NCI-H82 treated with DMSO at 0.1 percent for 48 hours (cell line): ENCODE measurements at regions not wholly inside any gene's neighbourhood (a gene's known extent, or its start where the extent isn't known, plus 50 kb on each side); places are given as distances from the start of the nearest gene placed in this dataset.

ENCODE experiments used
- DNase-seq: peaks from one replicate; lab custom pipeline; 2025; ENCODE audit not compliant: unreplicated experiment; lab: John Stamatoyannopoulos, UW

- no peak for DNase-seq
These were observed 172.6 kb upstream of the RAI14 start for GRCh38 chr5:34483442-34484033.

GRCh38 chr5:34484216-34484920, 171.8 kb upstream of the RAI14 start:
- no peak for DNase-seq

- DNase-seq = no peak
These were observed 170.4 kb upstream of the RAI14 start for GRCh38 chr5:34485768-34486030.

- peak; percentile 54 for DNase-seq
These were observed 169.8 kb upstream of the RAI14 start for GRCh38 chr5:34486160-34486848.

GRCh38 chr5:34486849-34487158, 169.3 kb upstream of the RAI14 start:
- DNase-seq = no peak

GRCh38 chr5:34487159-34487879, 168.8 kb upstream of the RAI14 start:
- no peak for DNase-seq

- DNase-seq = no peak
These were observed 168.2 kb upstream of the RAI14 start for GRCh38 chr5:34487956-34488355.

GRCh38 chr5:34488984-34489383, 167.1 kb upstream of the RAI14 start:
- DNase-seq = no peak

GRCh38 chr5:34490506-34491250, 165.4 kb upstream of the RAI14 start:
- no peak for DNase-seq

GRCh38 chr5:34491251-34491620, 164.9 kb upstream of the RAI14 start:
- no peak for DNase-seq

GRCh38 chr5:34494111-34494755, 161.9 kb upstream of the RAI14 start:
- no peak for DNase-seq

GRCh38 chr5:34495178-34495577, 160.9 kb upstream of the RAI14 start:
- no peak for DNase-seq

- DNase-seq = no peak
These were observed 159.9 kb upstream of the RAI14 start for GRCh38 chr5:34496260-34496691.

GRCh38 chr5:34496701-34497469, 159.2 kb upstream of the RAI14 start:
- no peak for DNase-seq

- no peak for DNase-seq
These were observed 158.7 kb upstream of the RAI14 start for GRCh38 chr5:34497470-34497808.

- no peak for DNase-seq
These were observed 157.6 kb upstream of the RAI14 start for GRCh38 chr5:34498572-34498971.

GRCh38 chr5:34499001-34499734, 157.0 kb upstream of the RAI14 start:
- DNase-seq = no peak

GRCh38 chr5:34500236-34500847, 155.8 kb upstream of the RAI14 start:
- no peak for DNase-seq

- DNase-seq = no peak
These were observed 155.1 kb upstream of the RAI14 start for GRCh38 chr5:34501016-34501415.
